ENCODE measurements at regions not wholly inside any gene's neighbourhood (a gene's known extent, or its start where the extent isn't known, plus 50 kb on each side); places are given as distances from the start of the nearest gene placed in this dataset.

DNA sequence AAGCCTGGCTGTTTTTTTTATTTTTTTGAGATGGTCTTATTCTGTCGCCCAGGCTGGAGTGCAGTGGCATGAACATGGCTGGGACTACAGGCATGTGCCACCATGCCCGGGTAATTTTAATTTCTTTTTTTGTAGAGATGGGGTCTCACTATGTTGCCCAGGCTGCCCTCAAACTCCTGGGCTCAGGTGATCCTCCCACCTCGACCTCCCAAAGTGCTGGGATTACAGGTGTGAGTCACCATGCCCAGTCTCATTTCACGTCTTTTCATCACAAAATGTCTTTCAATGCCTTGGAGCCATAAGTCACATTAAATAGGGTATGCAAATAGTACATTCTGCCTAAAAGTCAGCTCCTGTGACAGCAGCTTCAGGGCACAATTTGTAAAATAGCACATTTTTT lies 52.8 kb downstream of the SOX2 start:
- no peak for DNase-seq (ENCODE audit: low read depth)

GRCh38 chr3:181770296-181770695 lies 58.6 kb downstream of the SOX2 start:
- no peak for DNase-seq (ENCODE audit: low read depth)

DNA sequence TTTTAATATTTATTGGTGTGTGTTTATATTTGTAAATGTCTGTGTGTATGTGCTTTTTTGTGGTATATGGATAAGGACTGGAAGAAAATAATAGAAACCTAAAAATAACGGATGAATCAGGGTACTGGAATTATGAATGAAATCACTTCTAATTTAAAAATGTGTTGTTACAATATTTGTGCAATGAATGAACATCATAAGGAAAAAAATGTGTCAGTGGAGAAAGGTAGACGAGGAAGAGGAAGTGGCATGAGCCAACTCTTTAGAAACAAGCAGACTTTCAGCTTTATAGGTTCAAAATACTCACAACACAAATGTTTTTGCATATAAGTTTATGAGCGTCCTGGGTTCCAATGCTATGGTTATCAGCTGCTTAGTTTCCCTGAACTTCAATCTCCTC lies 59.4 kb downstream of the SOX2 start:
- DNase-seq (ENCODE audit: low read depth), result no peak

GRCh38 chr3:181772166-181772565 lies 60.4 kb downstream of the SOX2 start:
- DNase-seq (ENCODE audit: low read depth), result no peak

- DNase-seq (ENCODE audit: low read depth), result no peak
Measured at GRCh38 chr3:181773921-181774320, 62.2 kb downstream of the SOX2 start.

GRCh38 chr3:181782306-181782954 lies 70.7 kb downstream of the SOX2 start:
- no peak for DNase-seq (ENCODE audit: low read depth)

GRCh38 chr3:181790561-181790960 lies 78.8 kb downstream of the SOX2 start:
- no peak for DNase-seq (ENCODE audit: low read depth)

GRCh38 chr3:181791056-181791955 lies 79.6 kb downstream of the SOX2 start:
- no peak for DNase-seq (ENCODE audit: low read depth)

GRCh38 chr3:181793006-181793405 lies 81.3 kb downstream of the SOX2 start:
- no peak for DNase-seq (ENCODE audit: low read depth)

- no peak for DNase-seq (ENCODE audit: low read depth)
Measured at GRCh38 chr3:181794011-181794790, 82.5 kb downstream of the SOX2 start.

DNA sequence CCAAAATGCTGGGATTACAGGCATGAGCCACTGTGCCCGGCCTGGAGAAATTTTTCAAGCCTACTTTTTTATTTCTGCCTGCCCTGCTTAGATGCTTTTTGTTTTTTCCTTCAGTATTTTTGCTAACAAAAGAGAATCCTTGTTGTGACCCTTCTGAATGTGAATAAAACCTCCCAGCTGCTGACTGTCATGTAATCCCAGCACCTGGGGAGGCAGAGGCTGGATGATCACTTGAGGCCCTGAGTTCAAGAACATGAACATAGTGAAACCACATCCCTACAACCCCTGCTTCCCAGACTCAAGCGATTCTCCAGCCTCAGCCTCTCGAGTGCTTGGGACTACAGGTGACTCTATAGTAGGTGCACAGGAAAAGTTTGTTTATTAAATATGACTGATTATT lies 84.9 kb downstream of the SOX2 start:
- no peak for DNase-seq (ENCODE audit: low read depth)

- no peak for DNase-seq (ENCODE audit: low read depth)
Measured at GRCh38 chr3:181797431-181797830, 85.7 kb downstream of the SOX2 start.

GRCh38 chr3:181805703-181806102 lies 94.0 kb downstream of the SOX2 start:
- DNase-seq (ENCODE audit: low read depth), result no peak

GRCh38 chr3:181808053-181808452 lies 96.3 kb downstream of the SOX2 start:
- DNase-seq (ENCODE audit: low read depth), result no peak

GRCh38 chr3:181823716-181824115 lies 112.0 kb downstream of the SOX2 start:
- DNase-seq (ENCODE audit: low read depth), result no peak

DNA sequence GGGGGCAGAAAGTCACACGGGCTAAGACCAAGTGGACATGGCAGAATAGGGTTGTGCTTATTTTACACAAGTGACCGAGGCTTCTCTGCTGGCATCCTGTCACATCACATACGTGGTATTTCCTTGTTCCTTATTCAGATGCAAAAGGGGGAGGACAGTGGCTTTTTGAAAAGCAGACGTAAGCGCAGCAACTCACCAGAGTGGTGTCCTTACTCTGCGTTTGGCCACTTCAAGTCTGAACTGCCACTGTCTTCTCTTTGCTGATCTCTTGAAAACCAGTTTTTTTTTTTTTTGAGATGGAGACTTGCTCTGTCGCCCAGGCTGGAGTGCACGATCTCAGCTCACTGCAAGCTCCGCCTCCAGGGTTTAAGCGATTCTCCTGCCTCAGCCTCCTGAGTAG lies 113.2 kb downstream of the SOX2 start:
- no peak for DNase-seq (ENCODE audit: low read depth)

- no peak for DNase-seq (ENCODE audit: low read depth)
Measured at GRCh38 chr3:181839039-181839915, 127.6 kb downstream of the SOX2 start.

DNA sequence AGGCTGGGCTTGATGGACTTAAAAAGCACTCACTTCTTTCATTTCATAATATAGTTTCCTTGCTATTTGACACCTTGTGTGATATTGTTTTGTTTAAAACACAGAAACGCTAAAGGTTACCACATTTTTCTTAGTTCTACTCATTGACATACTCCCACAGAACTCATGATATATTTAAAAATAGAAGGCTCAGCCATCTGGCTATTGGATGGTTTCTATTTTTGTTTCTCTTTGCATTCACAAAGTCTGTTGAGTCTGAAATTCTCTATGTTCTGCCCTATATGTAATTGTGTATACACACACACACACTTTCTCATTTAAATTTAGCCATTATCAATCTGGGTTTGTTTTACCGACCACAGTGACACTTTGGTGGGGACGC lies 128.2 kb downstream of the SOX2 start:
- DNase-seq (ENCODE audit: low read depth), result no peak

GRCh38 chr3:181844211-181844610 lies 132.5 kb downstream of the SOX2 start:
- no peak for DNase-seq (ENCODE audit: low read depth)

DNA sequence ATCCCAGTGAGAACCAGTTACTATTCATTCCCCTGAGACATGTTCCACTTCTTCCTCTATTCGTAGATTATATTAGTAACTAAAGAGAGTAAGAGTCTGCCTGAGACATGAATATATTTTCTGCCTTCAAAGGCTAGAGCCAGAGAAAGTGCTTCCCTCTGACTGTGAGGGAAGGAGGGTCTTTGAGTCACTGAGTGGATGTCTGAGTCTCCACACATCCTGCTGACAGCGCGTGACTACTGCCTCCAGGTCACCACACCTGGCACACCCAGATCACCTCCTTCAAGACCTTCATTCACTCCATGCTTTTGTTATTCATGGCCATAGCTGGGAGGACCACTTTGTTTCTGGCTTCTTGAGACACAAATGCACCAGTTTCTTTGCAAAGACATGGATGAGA lies 135.6 kb downstream of the SOX2 start:
- no peak for DNase-seq (ENCODE audit: low read depth)

DNA sequence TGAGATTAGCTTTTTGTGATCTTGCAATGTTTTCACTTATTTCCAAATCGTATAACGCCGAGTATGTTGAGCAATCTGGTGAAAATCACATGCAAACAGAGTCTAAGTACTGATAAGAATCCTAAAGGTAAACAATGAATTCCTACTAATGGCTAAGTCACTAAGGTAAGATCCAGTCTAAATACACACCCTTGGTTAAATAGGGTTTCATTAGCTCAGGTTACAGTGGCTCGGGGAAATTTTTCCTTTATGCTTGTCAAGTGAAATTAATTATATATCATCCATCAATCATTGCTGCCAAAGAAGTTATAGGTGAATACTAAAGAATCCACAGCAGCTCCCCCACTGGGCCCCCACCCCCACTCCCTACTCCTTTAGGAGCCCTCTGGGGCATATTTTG lies 139.3 kb downstream of the SOX2 start:
- no peak for DNase-seq (ENCODE audit: low read depth)

GRCh38 chr3:181855825-181856224 lies 144.1 kb downstream of the SOX2 start:
- DNase-seq (ENCODE audit: low read depth), result no peak
